ENCODE measurements at regions not wholly inside any gene's neighbourhood (a gene's known extent, or its start where the extent isn't known, plus 50 kb on each side); places are given as distances from the start of the nearest gene placed in this dataset.
"Not testable (repeated sequence)": the region's sequence is repeated elsewhere in the genome, so short reads cannot be mapped to it uniquely, and the experiment has no call there.

- not testable (repeated sequence) for DNase-seq
Observed at GRCh38 chr4:18602610-18603009, 581.1 kb upstream of the LCORL start.

GRCh38 chr4:18593297-18594002, 571.9 kb upstream of the LCORL start:
- peak; percentile 69 for DNase-seq

- DNase-seq = no peak
Observed at GRCh38 chr4:18582841-18583240, 561.3 kb upstream of the LCORL start.

- DNase-seq = no peak
Observed at GRCh38 chr4:18578307-18578706, 556.8 kb upstream of the LCORL start.

- no peak for DNase-seq
Observed at GRCh38 chr4:18572481-18572880, 550.9 kb upstream of the LCORL start.

GRCh38 chr4:18571301-18571761, 549.8 kb upstream of the LCORL start:
- DNase-seq = no peak

- DNase-seq = no peak
Observed at GRCh38 chr4:18570370-18570769, 548.8 kb upstream of the LCORL start.

GRCh38 chr4:18568600-18568999, 547.0 kb upstream of the LCORL start:
- DNase-seq = no peak

GRCh38 chr4:18566970-18567799, 545.6 kb upstream of the LCORL start:
- DNase-seq = no peak

- no peak for DNase-seq
Observed at GRCh38 chr4:18559492-18559891, 537.9 kb upstream of the LCORL start.

- no peak for DNase-seq
Observed at GRCh38 chr4:18556402-18556801, 534.8 kb upstream of the LCORL start.

- no peak for DNase-seq
Observed at GRCh38 chr4:18540349-18540748, 518.8 kb upstream of the LCORL start.

- DNase-seq = no peak
Observed at GRCh38 chr4:18538121-18538520, 516.6 kb upstream of the LCORL start.

GRCh38 chr4:18536428-18536827, 514.9 kb upstream of the LCORL start:
- no peak for DNase-seq

- no peak for DNase-seq
Observed at GRCh38 chr4:18535948-18536347, 514.4 kb upstream of the LCORL start.

- no peak for DNase-seq
Observed at GRCh38 chr4:18533262-18533775, 511.8 kb upstream of the LCORL start.

- no peak for DNase-seq
Observed at GRCh38 chr4:18531731-18532130, 510.2 kb upstream of the LCORL start.

- DNase-seq = no peak
Observed at GRCh38 chr4:18529482-18529881, 507.9 kb upstream of the LCORL start.

- no peak for DNase-seq
Observed at GRCh38 chr4:18524667-18525066, 503.1 kb upstream of the LCORL start.

- DNase-seq = no peak
Observed at GRCh38 chr4:18518098-18518497, 496.5 kb upstream of the LCORL start.

GRCh38 chr4:18513861-18514260, 492.3 kb upstream of the LCORL start:
- no peak for DNase-seq

- DNase-seq = no peak
Observed at GRCh38 chr4:18512718-18513117, 491.2 kb upstream of the LCORL start.

- DNase-seq = no peak
Observed at GRCh38 chr4:18511727-18512126, 490.2 kb upstream of the LCORL start.

GRCh38 chr4:18508786-18509185, 487.2 kb upstream of the LCORL start:
- no peak for DNase-seq
